HEK293 (cell line): ENCODE measurements at regions not wholly inside any gene's neighbourhood (a gene's known extent, or its start where the extent isn't known, plus 50 kb on each side); places are given as distances from the start of the nearest gene placed in this dataset.

Experiments
- CTCF ChIA-PET: fragments of 350-600 bp; formaldehyde crosslinking; extraction: SDS; loops from one replicate; lab custom pipeline; 2021; ENCODE audit warnings: antibody characterized with exemption; lab: Yijun Ruan, JAX
- POLR2A ChIA-PET: fragments of 300-600 bp; formaldehyde crosslinking; extraction: SDS; loops from one replicate; lab custom pipeline; 2020; ENCODE audit warnings: antibody characterized with exemption, inconsistent platforms; lab: Yijun Ruan, JAX
- H3K27ac ChIP-seq: fragments of 200-500 bp; sonication (Bioruptor generic); 2 replicates; pipeline ENCODE4 v1.5.1; 2014; ENCODE audit warnings: low read depth, low read length, control low read depth, inconsistent platforms; ENCODE audit errors: extremely low read depth
- H3K36me3 ChIP-seq, 2 experiments: fragments of 200-500 bp in 1 of 2; sonication (Bioruptor generic) in 1 of 2; 1 replicate in 1 of 2; 2 replicates in 1 of 2; pipeline ENCODE4 v1.5.1; 2014 to 2017; ENCODE audit warnings: inconsistent platforms in 2 of 2, low read length in 2 of 2; ENCODE audit not compliant: control insufficient read depth in 2 of 2, insufficient read depth in 1 of 2
- H3K4me1 ChIP-seq: fragments of 200-500 bp; sonication (Bioruptor generic); 2 replicates; pipeline ENCODE4 v1.5.1; 2014; ENCODE audit warnings: mild to moderate bottlenecking, low read length, inconsistent platforms; ENCODE audit not compliant: control insufficient read depth, insufficient read depth
- H3K4me3 ChIP-seq: 2 replicates; pipeline ENCODE4 v1.5.1; 2011; ENCODE audit warnings: low read depth, mild to moderate bottlenecking, control low read depth, low read length, moderate library complexity
- H3K9me3 ChIP-seq: fragments of 200-500 bp; sonication (Bioruptor generic); 2 replicates; pipeline ENCODE4 v1.5.1; 2014; ENCODE audit warnings: low read depth, low read length, inconsistent platforms; ENCODE audit not compliant: control insufficient read depth, insufficient read depth
- GLI2 ChIP-seq: fragments of 450-650 bp; formaldehyde crosslinking; IDR thresholded peaks from 2 replicates; pipeline ENCODE4; 2017; ENCODE audit warnings: missing biosample characterization, missing genetic modification characterization, low read depth, borderline replicate concordance
- OVOL3 ChIP-seq: fragments of 450-650 bp; formaldehyde crosslinking; IDR thresholded peaks from 2 replicates; pipeline ENCODE4 v1.5.1; 2016; ENCODE audit warnings: missing biosample characterization, missing genetic modification characterization
- ZBTB26 ChIP-seq: fragments of 450-650 bp; formaldehyde crosslinking; optimal IDR thresholded peaks from 2 replicates; pipeline ENCODE3; 2016; ENCODE audit warnings: missing biosample characterization, mild to moderate bottlenecking, missing genetic modification characterization
- ZBTB44 ChIP-seq: fragments of 450-650 bp; IDR thresholded peaks from 2 replicates; pipeline ENCODE4 v1.5.1; 2018; ENCODE audit warnings: missing biosample characterization, mild to moderate bottlenecking, missing genetic modification characterization
- ZFHX2 ChIP-seq: fragments of 450-650 bp; formaldehyde crosslinking; conservative IDR thresholded peaks from 2 replicates; pipeline ENCODE4 v1.5.1; 2016; ENCODE audit warnings: missing biosample characterization, missing genetic modification characterization
- ZNF121 ChIP-seq: fragments of 450-650 bp; formaldehyde crosslinking; IDR thresholded peaks from 2 replicates; pipeline ENCODE4 v1.5.1; 2016; ENCODE audit warnings: missing biosample characterization, missing genetic modification characterization
- ZNF140 ChIP-seq: fragments of 450-650 bp; formaldehyde crosslinking; IDR thresholded peaks from 2 replicates; pipeline ENCODE4 v1.5.1; 2016; ENCODE audit warnings: missing biosample characterization, missing genetic modification characterization
- ZNF2 ChIP-seq: fragments of 450-650 bp; formaldehyde crosslinking; IDR thresholded peaks from 2 replicates; pipeline ENCODE4 v1.5.1; 2016; ENCODE audit warnings: missing biosample characterization, missing genetic modification characterization
- ZNF248 ChIP-seq: fragments of 450-650 bp; formaldehyde crosslinking; IDR thresholded peaks from 2 replicates; pipeline ENCODE4 v1.5.1; 2017; ENCODE audit warnings: missing biosample characterization, missing genetic modification characterization
- ZNF266 ChIP-seq: fragments of 450-650 bp; formaldehyde crosslinking; IDR thresholded peaks from 2 replicates; pipeline ENCODE4 v1.5.1; 2016; ENCODE audit warnings: missing biosample characterization, missing genetic modification characterization, low read depth
- ZNF394 ChIP-seq: fragments of 450-650 bp; formaldehyde crosslinking; IDR thresholded peaks from 2 replicates; pipeline ENCODE4 v1.5.1; 2016; ENCODE audit warnings: missing biosample characterization, missing genetic modification characterization, mild to moderate bottlenecking, moderate library complexity, borderline replicate concordance
- ZNF580 ChIP-seq: fragments of 450-650 bp; formaldehyde crosslinking; IDR thresholded peaks from 2 replicates; pipeline ENCODE4 v1.5.1; 2016; ENCODE audit warnings: missing biosample characterization, missing genetic modification characterization
- ZNF791 ChIP-seq: fragments of 450-650 bp; formaldehyde crosslinking; IDR thresholded peaks from 2 replicates; pipeline ENCODE4 v1.5.1; 2016; ENCODE audit warnings: missing biosample characterization, missing genetic modification characterization
- ZNF843 ChIP-seq: fragments of 450-650 bp; formaldehyde crosslinking; IDR thresholded peaks from 2 replicates; pipeline ENCODE4 v1.5.1; 2016; ENCODE audit warnings: missing biosample characterization, missing genetic modification characterization
- TF ChIP-seq, protein P1 (sequence below): fragments of 450-650 bp; formaldehyde crosslinking; IDR thresholded peaks from 2 replicates; pipeline ENCODE4 v1.5.1; 2016; ENCODE audit warnings: missing biosample characterization, missing genetic modification characterization
- TF ChIP-seq, protein P2 (sequence below): fragments of 450-650 bp; formaldehyde crosslinking; IDR thresholded peaks from 2 replicates; pipeline ENCODE4 v1.5.1; 2017; ENCODE audit warnings: missing biosample characterization, missing genetic modification characterization
- TF ChIP-seq, protein P3 (sequence below): fragments of 450-650 bp; formaldehyde crosslinking; IDR thresholded peaks from 2 replicates; pipeline ENCODE4 v1.5.1; 2016; ENCODE audit warnings: missing biosample characterization, missing genetic modification characterization, low read depth
- TF ChIP-seq, protein P4 (sequence below): fragments of 450-650 bp; formaldehyde crosslinking; IDR thresholded peaks from 2 replicates; pipeline ENCODE4 v1.5.1; 2016; ENCODE audit warnings: missing biosample characterization, missing genetic modification characterization
- TF ChIP-seq, protein P5 (sequence below): fragments of 450-650 bp; formaldehyde crosslinking; IDR thresholded peaks from 2 replicates; pipeline ENCODE4 v1.5.1; 2016; ENCODE audit warnings: missing biosample characterization, missing genetic modification characterization

GRCh38 chr2:2887772-2888387 lies 489.7 kb downstream of the EIPR1 start:
- CTCF ChIA-PET, result interaction anchor here (0.6 kb wide), 1 partner anchor 38 kb away, joined by 3 read pairs; no protein-coding TSS in a partner anchor
- TF ChIP-seq, protein P1, sequence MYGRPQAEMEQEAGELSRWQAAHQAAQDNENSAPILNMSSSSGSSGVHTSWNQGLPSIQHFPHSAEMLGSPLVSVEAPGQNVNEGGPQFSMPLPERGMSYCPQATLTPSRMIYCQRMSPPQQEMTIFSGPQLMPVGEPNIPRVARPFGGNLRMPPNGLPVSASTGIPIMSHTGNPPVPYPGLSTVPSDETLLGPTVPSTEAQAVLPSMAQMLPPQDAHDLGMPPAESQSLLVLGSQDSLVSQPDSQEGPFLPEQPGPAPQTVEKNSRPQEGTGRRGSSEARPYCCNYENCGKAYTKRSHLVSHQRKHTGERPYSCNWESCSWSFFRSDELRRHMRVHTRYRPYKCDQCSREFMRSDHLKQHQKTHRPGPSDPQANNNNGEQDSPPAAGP (tag by site-specific recombination), result no peak
- TF ChIP-seq, protein P2, sequence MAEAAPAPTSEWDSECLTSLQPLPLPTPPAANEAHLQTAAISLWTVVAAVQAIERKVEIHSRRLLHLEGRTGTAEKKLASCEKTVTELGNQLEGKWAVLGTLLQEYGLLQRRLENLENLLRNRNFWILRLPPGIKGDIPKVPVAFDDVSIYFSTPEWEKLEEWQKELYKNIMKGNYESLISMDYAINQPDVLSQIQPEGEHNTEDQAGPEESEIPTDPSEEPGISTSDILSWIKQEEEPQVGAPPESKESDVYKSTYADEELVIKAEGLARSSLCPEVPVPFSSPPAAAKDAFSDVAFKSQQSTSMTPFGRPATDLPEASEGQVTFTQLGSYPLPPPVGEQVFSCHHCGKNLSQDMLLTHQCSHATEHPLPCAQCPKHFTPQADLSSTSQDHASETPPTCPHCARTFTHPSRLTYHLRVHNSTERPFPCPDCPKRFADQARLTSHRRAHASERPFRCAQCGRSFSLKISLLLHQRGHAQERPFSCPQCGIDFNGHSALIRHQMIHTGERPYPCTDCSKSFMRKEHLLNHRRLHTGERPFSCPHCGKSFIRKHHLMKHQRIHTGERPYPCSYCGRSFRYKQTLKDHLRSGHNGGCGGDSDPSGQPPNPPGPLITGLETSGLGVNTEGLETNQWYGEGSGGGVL, result no peak
- TF ChIP-seq, protein P3, sequence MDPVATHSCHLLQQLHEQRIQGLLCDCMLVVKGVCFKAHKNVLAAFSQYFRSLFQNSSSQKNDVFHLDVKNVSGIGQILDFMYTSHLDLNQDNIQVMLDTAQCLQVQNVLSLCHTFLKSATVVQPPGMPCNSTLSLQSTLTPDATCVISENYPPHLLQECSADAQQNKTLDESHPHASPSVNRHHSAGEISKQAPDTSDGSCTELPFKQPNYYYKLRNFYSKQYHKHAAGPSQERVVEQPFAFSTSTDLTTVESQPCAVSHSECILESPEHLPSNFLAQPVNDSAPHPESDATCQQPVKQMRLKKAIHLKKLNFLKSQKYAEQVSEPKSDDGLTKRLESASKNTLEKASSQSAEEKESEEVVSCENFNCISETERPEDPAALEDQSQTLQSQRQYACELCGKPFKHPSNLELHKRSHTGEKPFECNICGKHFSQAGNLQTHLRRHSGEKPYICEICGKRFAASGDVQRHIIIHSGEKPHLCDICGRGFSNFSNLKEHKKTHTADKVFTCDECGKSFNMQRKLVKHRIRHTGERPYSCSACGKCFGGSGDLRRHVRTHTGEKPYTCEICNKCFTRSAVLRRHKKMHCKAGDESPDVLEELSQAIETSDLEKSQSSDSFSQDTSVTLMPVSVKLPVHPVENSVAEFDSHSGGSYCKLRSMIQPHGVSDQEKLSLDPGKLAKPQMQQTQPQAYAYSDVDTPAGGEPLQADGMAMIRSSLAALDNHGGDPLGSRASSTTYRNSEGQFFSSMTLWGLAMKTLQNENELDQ, result no peak
- TF ChIP-seq ZNF791 (tag by site-specific recombination), result no peak
- TF ChIP-seq ZBTB44 (tag by site-specific recombination), result no peak
- no peak for TF ChIP-seq ZNF580 (tag by site-specific recombination)
- no peak for TF ChIP-seq ZFHX2 (tag by site-specific recombination)
- no peak for TF ChIP-seq ZNF121 (tag by site-specific recombination)
- TF ChIP-seq, protein P4, sequence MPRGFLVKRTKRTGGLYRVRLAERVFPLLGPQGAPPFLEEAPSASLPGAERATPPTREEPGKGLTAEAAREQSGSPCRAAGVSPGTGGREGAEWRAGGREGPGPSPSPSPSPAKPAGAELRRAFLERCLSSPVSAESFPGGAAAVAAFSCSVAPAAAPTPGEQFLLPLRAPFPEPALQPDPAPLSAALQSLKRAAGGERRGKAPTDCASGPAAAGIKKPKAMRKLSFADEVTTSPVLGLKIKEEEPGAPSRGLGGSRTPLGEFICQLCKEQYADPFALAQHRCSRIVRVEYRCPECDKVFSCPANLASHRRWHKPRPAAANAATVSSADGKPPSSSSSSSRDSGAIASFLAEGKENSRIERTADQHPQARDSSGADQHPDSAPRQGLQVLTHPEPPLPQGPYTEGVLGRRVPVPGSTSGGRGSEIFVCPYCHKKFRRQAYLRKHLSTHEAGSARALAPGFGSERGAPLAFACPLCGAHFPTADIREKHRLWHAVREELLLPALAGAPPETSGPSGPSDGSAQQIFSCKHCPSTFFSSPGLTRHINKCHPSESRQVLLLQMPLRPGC (tag by site-specific recombination), result no peak
- TF ChIP-seq OVOL3 (tag by site-specific recombination), result no peak
- TF ChIP-seq ZNF248 (tag by site-specific recombination), result no peak
- no peak for TF ChIP-seq ZNF2
- TF ChIP-seq ZNF140 (tag by site-specific recombination), result no peak
- TF ChIP-seq, all 188 proteins: peak for 0
- Histone ChIP-seq H3K9me3 (no peaks in the 10 kb centered on the region), H3K36me3 (no peaks in the 10 kb centered on the region), H3K4me3 (no peak overlapping the region), H3K4me1 (no peaks in the 10 kb centered on the region), H3K27ac (no peak overlapping the region)
- POLR2A ChIA-PET, result no interaction called here

- ChIA-PET POLR2A (no interaction called here), CTCF (no interaction called here)
- Histone ChIP-seq H3K36me3 (no peaks in the 10 kb centered on the region), H3K4me1 (no peaks in the 10 kb centered on the region), H3K27ac (no peak overlapping the region), H3K4me3 (no peak overlapping the region), H3K9me3 (no peaks in the 10 kb centered on the region)
- TF ChIP-seq, protein P5, sequence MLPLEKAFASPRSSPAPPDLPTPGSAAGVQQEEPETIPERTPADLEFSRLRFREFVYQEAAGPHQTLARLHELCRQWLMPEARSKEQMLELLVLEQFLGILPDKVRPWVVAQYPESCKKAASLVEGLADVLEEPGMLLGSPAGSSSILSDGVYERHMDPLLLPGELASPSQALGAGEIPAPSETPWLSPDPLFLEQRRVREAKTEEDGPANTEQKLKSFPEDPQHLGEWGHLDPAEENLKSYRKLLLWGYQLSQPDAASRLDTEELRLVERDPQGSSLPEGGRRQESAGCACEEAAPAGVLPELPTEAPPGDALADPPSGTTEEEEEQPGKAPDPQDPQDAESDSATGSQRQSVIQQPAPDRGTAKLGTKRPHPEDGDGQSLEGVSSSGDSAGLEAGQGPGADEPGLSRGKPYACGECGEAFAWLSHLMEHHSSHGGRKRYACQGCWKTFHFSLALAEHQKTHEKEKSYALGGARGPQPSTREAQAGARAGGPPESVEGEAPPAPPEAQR (tag by site-specific recombination), result no peak
- no peak for TF ChIP-seq ZNF394 (tag by site-specific recombination)
- no peak for TF ChIP-seq ZNF843 (tag by site-specific recombination)
- TF ChIP-seq GLI2 (tag by site-specific recombination), result no peak
- TF ChIP-seq ZNF266, result no peak
- TF ChIP-seq ZBTB26 (tag by site-specific recombination), result no peak
- TF ChIP-seq ZNF121 (tag by site-specific recombination), result no peak
- TF ChIP-seq, protein P3, result no peak
These were observed 490.7 kb downstream of the EIPR1 start for GRCh38 chr2:2886922-2887321.
